ENCODE measurements at regions not wholly inside any gene's neighbourhood (a gene's known extent, or its start where the extent isn't known, plus 50 kb on each side); places are given as distances from the start of the nearest gene placed in this dataset.

DNA sequence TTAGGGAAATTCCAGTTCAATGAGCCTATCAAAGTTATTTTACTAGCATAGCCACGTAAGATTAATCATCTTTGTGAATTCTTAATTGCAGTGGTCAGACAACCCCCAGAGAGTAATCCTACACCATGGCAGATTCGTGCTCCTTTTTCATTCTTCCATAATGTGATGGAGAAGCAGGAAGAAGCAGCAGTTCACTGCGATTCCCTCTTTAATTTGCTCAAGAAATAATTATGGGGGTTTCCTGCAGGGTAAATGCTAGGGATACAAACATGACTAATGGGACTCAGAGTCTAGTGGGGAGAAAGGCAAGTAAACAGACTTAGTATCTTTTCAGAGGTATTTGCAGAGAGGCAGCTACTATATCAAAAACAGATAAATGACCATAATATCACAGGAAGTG lies 175.8 kb upstream of the HNRNPA3 start:
- no peak for TF ChIP-seq CTCF (IDR thresholded peaks at IDR 0.05; ENCODE audit: poor library complexity)
- no peak for TF ChIP-seq EZH2 (IDR thresholded peaks at IDR 0.05; ENCODE audit: borderline replicate concordance)
- no peak for TF ChIP-seq EZH2phosphoT487 (IDR thresholded peaks at IDR 0.05; ENCODE audit: low read depth, severe bottlenecking, unreplicated experiment)
